ENCODE measurements at regions not wholly inside any gene's neighbourhood (a gene's known extent, or its start where the extent isn't known, plus 50 kb on each side); places are given as distances from the start of the nearest gene placed in this dataset.

- H3K56ac ChIP-seq (ENCODE audit: insufficient read length, low read depth, low read length), result no peak overlapping the region
- H3K9me3 ChIP-seq (ENCODE audit: control insufficient read depth, low read depth, low read length), result no peaks in the 10 kb centered on the region
- no peak overlapping the region for H3K4me2 ChIP-seq (ENCODE audit: insufficient read depth, insufficient read length, low read length)
- H3K4me1 Mint-ChIP-seq, result peaks cover 0 to 6% of the 10 kb centered on the region in 2 experiments; a peak in 1 of 4 replicates
- H3K79me2 ChIP-seq (ENCODE audit: insufficient read depth, low read length), result no peaks in the 10 kb centered on the region
- H4K5ac ChIP-seq (ENCODE audit: insufficient read length, low read depth, low read length), result no peak overlapping the region
- H3K23ac ChIP-seq (ENCODE audit: insufficient read length, low read depth, low read length), result no peak overlapping the region
- no peak overlapping the region for H2BK15ac ChIP-seq (ENCODE audit: low read depth, low read length)
- H2AFZ ChIP-seq (ENCODE audit: low read length), result no peak overlapping the region
- no peak overlapping the region for H3K14ac ChIP-seq (ENCODE audit: insufficient read depth, low read length)
- H3K27ac Mint-ChIP-seq, result no peak overlapping the region
- no peak overlapping the region for H3K9ac ChIP-seq (ENCODE audit: extremely low read depth, insufficient read length, low read length)
- no peak overlapping the region for H4K8ac ChIP-seq (replicated peaks; ENCODE audit: insufficient read length, low read depth, low read length)
- no peaks in the 10 kb centered on the region for H3K9me3 Mint-ChIP-seq
- H3K4me1 ChIP-seq (ENCODE audit: insufficient read depth, low read length), result no peaks in the 10 kb centered on the region
- DNase-seq, result no peak
- no peaks in the 10 kb centered on the region for H3K36me3 Mint-ChIP-seq (ENCODE audit: insufficient read depth in 1 of 3, low read depth in 3 of 3)
- H3K27me3 ChIP-seq (ENCODE audit: insufficient read depth, low read length), result no peaks in the 10 kb centered on the region
- H4K91ac ChIP-seq (ENCODE audit: insufficient read length, low read depth, low read length), result no peak overlapping the region
- H2BK120ac ChIP-seq (ENCODE audit: low read depth, low read length, poor library complexity, severe bottlenecking), result no peak overlapping the region
- no peak overlapping the region for H2AK5ac ChIP-seq (ENCODE audit: insufficient read length, low read length)
- no peak overlapping the region for H2BK5ac ChIP-seq (ENCODE audit: insufficient read length, low read length)
- H3K23me2 ChIP-seq (ENCODE audit: insufficient read length, low read depth, low read length, poor library complexity, severe bottlenecking), result no peaks in the 10 kb centered on the region
- no peaks in the 10 kb centered on the region for H3K27me3 Mint-ChIP-seq (ENCODE audit: low read depth)
- no peak overlapping the region for H3K27ac ChIP-seq (ENCODE audit: insufficient read length, low read depth, low read length)
- no peak overlapping the region for H3K4me3 Mint-ChIP-seq
- no peak overlapping the region for H2BK20ac ChIP-seq (ENCODE audit: low read depth, low read length, poor library complexity, severe bottlenecking)
- no peaks in the 10 kb centered on the region for H4K20me1 ChIP-seq (ENCODE audit: control insufficient read depth, insufficient read depth, insufficient read length)
- WGBS (ENCODE audit: extremely low coverage, insufficient read length, low lambda C conversion rate), result no CpG with 5 or more reads among the region's 8 CpGs
- no peak overlapping the region for H3T11ph ChIP-seq (ENCODE audit: low read length)
- H2BK12ac ChIP-seq (ENCODE audit: insufficient read length, low read depth, low read length), result no peak overlapping the region
- H3K4ac ChIP-seq (ENCODE audit: low read depth, low read length), result no peak overlapping the region
- no peak for TF ChIP-seq CTCF (conservative IDR thresholded peaks at IDR 0.05)
- no peaks in the 10 kb centered on the region for H3K79me1 ChIP-seq (ENCODE audit: insufficient read depth, low read depth, low read length, poor library complexity, severe bottlenecking)
- no peak overlapping the region for H3K18ac ChIP-seq (ENCODE audit: insufficient read length, low read depth, low read length)
Observed at GRCh38 chr15:35774653-35775052, 228.7 kb upstream of the DPH6 start.

Measured in H9 (cell line).